Amniotic stem cell (primary cell): ENCODE measurements at regions not wholly inside any gene's neighbourhood (a gene's known extent, or its start where the extent isn't known, plus 50 kb on each side); places are given as distances from the start of the nearest gene placed in this dataset.
A peak's percentile ranks its signal among the peaks of the same experiment; 100 is the strongest.

Source experiments
- DNase-seq: peaks from one replicate; lab custom pipeline; 2025; lab: John Stamatoyannopoulos, UW

GRCh38 chr1:39107341-39108290 lies 81.5 kb downstream of the NDUFS5 start:
- DNase-seq, result no peak

GRCh38 chr1:39109644-39110043 lies 83.5 kb downstream of the NDUFS5 start:
- no peak for DNase-seq

GRCh38 chr1:39110325-39110851 lies 84.2 kb downstream of the NDUFS5 start:
- no peak for DNase-seq

GRCh38 chr1:39110882-39111281 lies 84.7 kb downstream of the NDUFS5 start:
- DNase-seq, result no peak

GRCh38 chr1:39113109-39113743 lies 87.1 kb downstream of the NDUFS5 start:
- no peak for DNase-seq

- DNase-seq, result no peak
Measured at GRCh38 chr1:39115271-39116110, 89.0 kb upstream of the MACF1 start.

GRCh38 chr1:39116116-39116607 lies 88.3 kb upstream of the MACF1 start:
- no peak for DNase-seq

- no peak for DNase-seq
Measured at GRCh38 chr1:39116860-39117728, 87.4 kb upstream of the MACF1 start.

- no peak for DNase-seq
Measured at GRCh38 chr1:39117899-39118450, 86.5 kb upstream of the MACF1 start.

- DNase-seq, result no peak
Measured at GRCh38 chr1:39122056-39122455, 82.4 kb upstream of the MACF1 start.

GRCh38 chr1:39124282-39124681 lies 80.2 kb upstream of the MACF1 start:
- no peak for DNase-seq

GRCh38 chr1:39127513-39127912 lies 77.0 kb upstream of the MACF1 start:
- no peak for DNase-seq

- no peak for DNase-seq
Measured at GRCh38 chr1:39128126-39128525, 76.4 kb upstream of the MACF1 start.

- no peak for DNase-seq
Measured at GRCh38 chr1:39128959-39129358, 75.5 kb upstream of the MACF1 start.

- DNase-seq, result no peak
Measured at GRCh38 chr1:39129514-39129913, 75.0 kb upstream of the MACF1 start.

- peak; percentile 62 for DNase-seq
Measured at GRCh38 chr1:39130325-39130724, 74.2 kb upstream of the MACF1 start.

- DNase-seq, result no peak
Measured at GRCh38 chr1:39131940-39132339, 72.6 kb upstream of the MACF1 start.

- DNase-seq, result no peak
Measured at GRCh38 chr1:39132505-39133339, 71.8 kb upstream of the MACF1 start.

- DNase-seq, result no peak
Measured at GRCh38 chr1:39133340-39133684, 71.2 kb upstream of the MACF1 start.

- DNase-seq, result no peak
Measured at GRCh38 chr1:39134768-39135333, 69.6 kb upstream of the MACF1 start.
